COLO829 (cell line): ENCODE measurements at regions not wholly inside any gene's neighbourhood (a gene's known extent, or its start where the extent isn't known, plus 50 kb on each side); places are given as distances from the start of the nearest gene placed in this dataset.
"Not testable (repeated sequence)": the region's sequence is repeated elsewhere in the genome, so short reads cannot be mapped to it uniquely, and the experiment has no call there.

Experiments
- DNase-seq: peaks from one replicate; pipeline ENCODE4 v3.0.0; 2012; ENCODE audit warnings: low spot score

DNA sequence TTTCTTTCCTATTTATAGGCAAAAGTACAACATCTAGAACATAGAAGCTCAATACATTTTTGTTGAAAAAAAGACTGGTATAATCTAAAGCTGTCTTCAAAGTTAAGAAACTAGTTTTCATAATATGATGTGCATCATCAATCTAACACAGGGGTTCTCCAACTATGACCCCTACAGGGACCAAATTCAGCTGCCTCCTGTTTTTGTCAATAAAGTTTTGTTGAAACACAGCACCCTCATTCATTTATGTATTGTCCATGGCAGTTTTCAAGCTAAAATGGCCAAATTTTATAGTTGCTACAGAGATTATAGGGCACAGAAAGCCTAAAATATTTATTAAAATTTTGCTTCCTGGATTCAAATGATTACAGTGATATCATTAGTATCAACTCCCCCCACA is 452.9 kb downstream of the CCER1 start:
- DNase-seq = no peak

DNA sequence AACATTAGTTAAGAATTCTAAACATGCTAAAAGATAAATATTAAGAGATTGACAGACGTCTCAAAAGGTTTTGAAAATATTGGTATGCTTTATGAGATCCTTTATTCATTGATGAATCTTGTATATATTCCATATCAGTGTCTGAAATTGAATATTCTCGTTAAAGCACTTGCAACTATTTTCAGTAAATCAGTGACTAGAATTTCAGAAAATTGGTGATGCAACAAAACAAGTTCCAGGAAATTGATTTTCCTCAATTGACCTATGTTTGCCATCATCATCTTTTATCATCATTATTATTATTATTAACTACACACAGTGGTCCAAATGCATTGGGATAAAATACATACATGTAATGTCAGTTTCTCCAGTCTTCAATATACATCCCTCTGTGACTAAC is 453.6 kb downstream of the CCER1 start:
- DNase-seq = no peak

DNA sequence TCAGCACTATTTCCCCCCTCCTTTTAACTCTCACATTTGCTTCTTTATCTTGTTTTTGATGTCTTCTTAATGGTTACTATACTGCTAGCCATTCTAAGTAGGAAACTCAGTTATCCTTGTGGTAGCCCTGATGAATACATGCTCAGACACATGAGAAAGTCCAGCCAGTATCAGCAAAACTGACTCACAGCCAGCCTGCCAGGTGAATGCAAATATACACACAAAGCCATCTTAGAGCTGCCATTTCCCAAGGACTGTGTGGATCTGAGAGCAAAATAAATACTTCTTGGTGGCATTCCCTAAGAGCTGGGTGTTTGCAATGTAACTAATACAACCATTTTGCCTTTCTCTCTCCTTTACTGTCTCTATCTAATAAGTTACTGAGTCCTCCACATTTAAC is 455.2 kb downstream of the CCER1 start:
- no peak for DNase-seq

DNA sequence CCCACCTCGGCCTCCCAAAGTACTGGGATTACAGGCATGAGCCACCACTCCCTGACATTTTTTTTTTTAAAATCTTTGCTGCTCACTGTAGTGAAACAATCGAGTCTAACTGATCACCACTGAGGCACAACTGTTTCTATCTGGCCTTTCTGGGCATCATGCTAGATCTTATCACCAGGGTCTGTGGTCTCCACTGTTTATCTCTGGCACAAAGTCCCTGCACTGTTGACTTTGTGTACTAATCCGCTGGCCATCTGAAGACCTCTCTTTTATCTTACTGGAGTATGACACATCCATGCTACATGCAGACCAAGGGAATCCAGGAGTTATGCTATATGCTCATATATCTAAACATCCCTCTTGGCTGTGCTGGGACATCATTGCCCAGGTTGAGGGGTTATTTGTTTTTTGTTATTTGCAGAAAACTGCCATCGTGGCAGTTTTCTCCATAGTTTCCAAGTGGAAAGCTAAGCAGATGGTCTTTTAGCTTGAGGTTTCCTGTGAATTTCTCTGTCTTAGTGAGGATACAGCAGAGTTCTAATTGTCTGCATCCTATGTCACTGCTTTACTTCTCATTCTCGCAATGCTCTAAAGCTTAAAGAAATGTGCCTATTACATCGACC is 456.9 kb downstream of the CCER1 start:
- DNase-seq = no peak

DNA sequence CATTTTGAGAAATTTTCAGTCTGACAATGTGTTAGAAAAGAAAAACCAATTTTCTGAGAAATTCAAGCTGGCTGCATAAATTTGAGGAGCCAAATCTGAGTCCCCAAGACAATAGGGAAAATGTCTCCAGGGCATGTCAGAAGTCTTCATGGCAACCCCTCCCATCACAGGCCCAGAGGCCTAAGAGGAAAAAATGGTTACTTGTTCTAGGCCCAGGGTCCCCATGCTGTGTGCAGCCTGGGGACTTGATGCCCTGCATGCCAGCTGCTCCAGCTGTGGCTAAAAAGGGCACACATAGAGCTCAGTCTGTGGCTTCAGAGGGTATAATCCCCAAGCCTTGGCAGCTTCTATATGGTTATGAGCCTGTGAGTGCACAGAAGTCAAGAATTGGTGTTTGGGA is 464.6 kb downstream of the CCER1 start:
- DNase-seq = no peak

DNA sequence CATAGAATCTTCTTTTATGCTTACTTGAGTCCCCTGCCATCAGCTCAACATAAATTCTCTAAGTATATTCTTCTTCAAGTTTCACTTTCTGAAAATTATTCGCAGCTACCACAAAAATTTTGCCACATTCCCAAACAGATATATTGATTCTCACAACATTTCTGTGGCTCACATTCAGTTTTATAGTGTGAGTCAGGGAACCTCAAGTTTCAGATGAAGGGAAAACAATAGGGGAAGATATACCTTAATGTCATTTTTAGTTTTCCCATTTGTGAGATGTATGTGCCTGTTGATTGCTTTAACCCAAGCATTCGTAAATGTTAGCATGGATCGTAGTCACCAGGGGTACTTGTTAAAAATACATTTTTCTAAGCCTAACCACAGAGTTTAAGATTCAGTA is 465.8 kb downstream of the CCER1 start:
- no peak for DNase-seq

DNA sequence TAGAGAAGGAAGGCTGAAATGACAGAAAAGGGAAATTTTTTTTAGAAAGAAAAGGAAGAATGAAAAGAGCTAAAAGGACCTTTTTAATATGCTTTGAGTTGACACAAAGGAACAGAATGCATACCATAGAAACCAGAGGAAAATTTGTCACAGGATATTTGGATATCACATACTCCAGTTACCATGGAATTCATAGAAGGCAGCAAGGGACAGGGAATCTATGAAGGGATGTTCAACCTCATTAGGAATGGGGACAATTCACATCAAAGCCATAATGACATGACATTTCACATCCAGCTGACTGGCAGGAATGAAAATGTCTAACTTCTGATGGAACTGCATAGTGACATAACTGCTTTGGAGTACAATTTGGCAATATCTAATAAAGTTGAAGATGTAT is 469.4 kb downstream of the CCER1 start:
- no peak for DNase-seq

DNA sequence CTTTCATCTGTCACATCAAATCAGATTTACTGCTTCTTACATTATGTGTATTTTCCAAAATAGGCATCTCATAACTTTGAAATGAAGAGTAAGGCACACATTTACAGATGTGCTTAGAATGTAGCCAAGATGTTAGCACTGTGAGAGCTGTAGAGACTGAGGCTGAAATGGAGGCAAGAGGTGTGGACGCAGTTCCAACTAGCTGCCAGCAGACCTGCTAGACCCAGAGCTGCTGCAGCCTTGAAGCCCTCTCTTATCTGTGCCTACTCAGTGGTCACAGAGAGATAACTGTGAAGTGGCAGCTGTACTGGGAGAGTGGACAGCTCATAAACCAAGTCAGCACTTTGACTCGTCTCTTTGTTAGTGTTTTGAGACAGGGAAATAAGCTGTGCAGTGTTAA is 470.9 kb downstream of the CCER1 start:
- no peak for DNase-seq

DNA sequence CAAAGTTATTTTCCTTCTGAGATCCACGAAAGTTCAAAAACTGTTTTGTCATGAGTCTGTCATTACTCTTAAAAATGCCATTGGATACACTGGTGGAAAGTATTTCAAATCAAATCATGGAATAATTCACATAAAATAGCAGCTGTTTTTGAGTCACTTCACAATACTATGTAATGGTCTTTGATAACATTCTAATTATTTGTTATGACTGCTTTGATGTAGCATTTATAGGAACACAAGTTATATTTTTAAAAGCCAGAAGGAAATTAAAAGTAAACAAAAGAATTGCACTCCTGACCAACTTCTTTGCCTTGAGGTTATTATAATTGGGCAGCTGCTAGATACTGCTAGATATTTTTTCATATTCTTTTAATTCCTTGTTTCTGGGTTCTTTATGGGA is 473.2 kb downstream of the CCER1 start:
- no peak for DNase-seq

DNA sequence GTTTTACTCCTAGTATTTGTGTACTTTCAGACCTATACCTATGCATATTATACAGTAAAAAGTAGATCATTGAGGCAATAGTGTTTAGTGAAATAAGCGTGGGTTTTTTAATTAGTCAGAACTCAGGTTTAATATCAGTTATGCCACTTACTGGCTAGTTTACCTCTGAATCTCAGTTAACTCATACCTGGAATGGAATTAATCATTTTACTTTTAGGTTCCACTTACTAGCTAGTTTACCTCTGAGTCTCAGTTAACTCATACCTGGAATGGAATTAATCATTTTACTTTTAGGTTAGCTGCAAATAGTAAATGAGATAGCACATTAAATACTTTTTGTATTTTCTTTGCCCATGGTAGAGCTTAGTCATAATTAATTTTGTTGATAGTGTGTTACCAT is 475.7 kb downstream of the CCER1 start:
- no peak for DNase-seq

DNA sequence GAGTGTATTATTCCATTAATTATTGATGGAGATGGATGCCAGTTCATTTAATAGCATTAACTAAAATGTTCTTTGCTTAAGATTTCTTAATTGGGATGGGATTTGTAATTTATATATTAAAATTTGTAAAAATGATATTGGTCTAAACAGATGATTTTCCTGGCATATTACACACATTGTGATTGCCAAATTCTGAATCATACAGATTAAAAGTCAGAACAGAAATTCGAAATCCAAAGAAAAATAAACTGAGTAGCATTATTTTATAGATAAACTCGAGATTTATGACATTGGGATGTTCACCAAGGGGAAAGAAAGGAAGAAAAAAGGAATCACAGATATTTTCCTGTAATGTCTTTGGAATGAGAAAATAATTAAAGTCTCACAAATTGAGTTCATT is 481.1 kb downstream of the CCER1 start:
- no peak for DNase-seq

DNA sequence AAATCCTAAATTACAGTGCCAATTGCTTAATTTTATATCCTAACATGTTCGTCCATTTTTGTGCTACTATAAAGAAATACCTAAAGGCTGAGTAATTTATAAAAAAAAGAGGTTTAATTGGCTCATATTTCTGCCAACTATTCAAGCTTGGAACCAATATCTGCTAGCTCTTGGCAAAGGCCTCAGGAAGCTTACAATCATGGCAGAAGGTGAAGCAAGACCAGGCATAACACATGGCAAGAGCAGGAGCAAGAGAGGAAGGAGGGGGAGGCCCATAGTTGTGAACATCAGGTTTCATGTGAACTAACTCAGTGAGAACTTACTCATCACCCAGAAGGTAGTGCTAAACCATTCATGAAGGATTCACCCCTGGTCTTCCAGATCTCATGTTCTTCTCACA is 494.3 kb downstream of the CCER1 start:
- DNase-seq = no peak

DNA sequence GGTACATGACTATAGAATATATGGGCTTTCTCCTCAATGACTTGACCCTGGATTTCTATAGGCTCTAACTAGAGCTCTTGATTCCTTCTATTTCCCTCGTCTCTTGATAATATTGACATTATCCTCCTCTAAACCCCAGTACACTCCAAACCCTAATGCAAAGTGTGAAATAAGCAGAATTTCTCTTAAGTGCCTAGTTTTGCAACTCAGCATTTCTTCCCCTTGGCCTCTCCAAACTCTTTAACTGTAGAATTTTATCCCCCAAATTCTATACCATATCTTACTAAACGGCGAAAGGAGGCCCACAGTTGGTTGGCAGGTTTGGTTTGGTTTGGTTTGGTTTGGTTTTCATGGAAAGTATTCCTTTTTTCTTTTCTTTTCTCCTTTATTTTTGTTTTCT is 498.7 kb downstream of the CCER1 start:
- no peak for DNase-seq

DNA sequence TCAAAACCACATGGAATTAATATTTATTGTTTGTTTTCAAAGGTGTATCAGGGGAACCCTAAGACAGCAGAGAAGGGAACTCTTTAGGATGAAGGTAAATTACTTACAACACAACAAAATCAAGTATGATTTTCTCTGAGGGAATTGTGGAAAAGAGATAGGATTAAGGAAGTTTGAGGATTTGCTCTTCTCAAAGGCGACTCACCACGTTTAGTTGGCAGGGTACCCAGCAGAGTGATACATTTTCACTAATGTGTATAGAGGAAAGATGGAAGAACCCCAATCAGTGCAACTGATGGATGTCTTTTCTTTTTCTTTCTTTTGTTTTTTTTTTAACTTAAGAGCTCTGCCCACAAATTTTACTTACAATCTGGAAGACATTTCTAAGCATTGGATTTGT is 499.2 kb downstream of the CCER1 start:
- no peak for DNase-seq

DNA sequence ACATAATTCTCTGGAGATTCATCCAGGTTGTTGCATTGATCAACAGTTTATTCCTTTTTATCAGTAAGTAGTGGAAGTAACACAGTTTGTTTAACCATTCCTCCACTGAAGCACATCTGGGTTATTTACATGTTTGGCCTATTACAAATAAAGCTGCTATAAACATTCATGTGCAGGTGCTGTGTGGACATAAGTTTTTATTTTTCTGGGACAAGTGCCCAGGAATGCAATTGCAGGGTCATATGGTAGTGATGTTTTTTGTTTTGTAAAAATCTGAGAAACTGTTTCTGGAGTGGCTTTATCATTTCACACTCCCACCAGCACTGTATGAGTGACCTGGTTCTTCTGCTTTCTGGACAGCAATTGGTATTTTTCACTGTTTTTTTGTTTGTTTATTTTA is 505.4 kb downstream of the CCER1 start:
- DNase-seq = no peak

DNA sequence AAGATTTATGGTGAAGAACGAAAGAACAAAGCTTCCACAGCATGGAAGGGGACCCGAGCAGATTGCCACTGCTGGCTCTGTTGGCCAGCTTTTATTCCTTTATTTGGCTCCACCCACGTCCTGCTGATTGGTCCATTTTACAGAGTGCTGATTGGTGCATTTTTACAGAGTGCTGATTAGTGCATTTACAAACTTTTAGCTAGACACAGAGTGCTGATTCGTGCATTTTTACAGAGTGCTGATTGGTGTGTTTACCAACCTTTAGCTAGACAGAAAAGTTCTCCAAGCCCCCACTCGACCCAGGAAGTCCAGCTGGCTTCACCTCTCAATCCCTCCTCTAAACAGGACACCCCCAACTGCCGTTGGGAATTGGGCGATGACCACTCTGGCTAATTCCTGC is 511.5 kb downstream of the CCER1 start:
- DNase-seq = not testable (repeated sequence)

DNA sequence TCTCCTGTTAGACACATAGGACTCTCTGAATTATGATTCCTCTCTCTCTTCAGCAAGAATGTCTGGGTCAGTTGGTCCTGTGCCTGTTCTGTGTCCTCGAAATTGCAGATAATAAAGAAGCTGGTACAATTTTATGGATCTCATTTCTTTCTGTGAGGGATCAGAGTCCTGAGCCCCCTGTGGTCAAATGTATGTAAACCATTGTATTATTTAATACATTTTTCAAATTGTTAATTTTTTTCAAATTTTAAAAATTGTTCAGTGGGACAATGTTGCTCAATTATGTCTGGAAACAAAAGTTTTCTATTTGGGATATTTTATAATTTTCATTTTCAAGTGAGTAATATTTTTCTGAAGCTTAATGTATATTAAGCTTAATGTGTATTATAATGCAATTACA is 513.5 kb downstream of the CCER1 start:
- no peak for DNase-seq

DNA sequence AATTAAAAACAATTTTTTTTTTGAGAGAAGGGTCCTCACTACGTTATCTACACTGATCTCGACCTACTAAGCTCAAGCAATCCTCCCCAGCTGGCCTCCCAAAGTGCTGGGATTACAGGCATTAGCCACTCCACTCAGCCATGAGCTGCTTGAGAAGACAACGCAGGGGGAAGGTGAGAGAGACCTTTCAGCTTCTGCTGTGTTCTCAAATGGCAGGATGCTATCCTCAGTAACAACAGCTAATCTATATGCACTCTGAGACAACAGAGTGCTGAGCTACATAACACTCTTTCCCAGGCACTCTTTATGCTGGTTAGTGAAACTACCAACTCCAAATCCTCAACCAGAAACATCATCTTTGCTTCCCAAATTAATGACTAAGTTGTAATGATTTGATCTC is 526.1 kb downstream of the CCER1 start:
- DNase-seq = no peak

DNA sequence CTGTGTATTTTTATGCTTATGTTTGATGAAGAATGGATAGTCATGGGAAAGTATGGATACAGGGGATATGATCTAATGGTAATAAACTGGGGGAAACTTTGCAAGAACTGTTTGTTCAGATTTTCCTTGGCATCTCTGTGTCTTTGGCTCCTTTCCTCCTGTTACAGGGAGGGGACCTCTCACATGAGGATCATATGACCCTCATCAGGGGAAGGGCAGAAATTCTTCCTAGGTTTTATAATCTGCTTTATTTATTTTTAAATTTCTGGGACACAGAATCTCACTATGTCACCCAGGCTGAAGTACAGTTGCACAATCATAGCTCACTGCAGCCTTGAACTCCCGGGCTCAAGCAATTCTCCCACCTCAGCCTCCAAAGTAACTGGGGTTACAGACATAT is 526.5 kb downstream of the CCER1 start:
- DNase-seq = no peak

DNA sequence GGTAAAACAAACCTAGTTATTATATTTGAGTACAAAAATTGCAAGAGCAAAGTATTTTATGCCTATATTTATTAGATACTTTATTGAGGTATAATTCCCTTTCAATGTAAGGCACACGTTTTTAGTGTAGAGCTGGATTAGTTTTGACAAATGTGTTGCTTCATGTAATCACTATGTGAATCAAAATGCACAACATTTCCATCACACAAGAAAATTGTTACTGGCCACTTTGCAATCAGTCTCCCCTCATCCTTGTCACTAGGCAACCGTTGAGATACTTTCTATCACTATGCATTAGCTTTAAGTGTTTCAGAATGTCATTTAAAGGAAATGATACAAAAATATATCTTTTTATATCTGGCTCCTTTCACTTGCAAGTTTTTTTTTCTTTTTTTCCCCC is 531.0 kb downstream of the CCER1 start:
- no peak for DNase-seq

DNA sequence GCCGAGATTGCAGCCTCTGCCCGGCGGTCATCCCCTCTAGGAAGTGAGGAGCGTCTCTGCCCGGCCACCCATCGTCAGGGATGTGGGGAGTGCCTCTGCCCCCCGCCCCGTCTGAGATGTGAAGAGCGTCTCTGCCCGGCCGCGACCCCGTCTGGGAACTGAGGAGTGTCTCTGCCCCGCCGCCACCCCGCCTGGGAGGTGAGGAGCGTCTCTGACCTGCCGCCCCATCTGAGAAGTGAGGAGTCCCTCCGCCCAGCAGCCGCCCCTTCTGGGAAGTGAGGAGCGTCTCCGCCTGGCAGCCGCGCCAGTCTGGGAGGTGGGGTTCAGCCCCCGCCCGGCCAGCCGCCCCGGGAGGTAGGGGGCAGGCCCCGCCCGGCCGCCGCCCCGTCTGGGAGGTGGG is 544.0 kb downstream of the CCER1 start:
- DNase-seq = no peak

DNA sequence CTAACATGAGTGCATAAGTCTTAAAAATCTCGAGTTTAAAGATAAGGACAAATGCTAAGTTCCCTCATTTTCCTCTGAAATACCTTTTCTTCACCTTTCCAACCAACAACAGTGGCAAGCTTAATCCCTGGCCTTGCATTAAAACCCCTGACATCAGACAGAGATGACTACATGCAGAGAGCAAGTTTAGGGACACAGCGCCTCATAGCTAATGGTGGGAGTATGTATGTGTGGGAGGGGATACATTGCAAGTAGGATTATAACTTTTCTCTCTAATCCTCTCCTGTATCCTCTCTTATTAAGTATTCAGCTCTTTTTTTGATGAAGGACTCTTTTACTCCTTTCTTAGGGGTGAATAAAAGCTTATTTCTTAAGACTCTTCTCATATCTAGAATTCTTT is 547.1 kb downstream of the CCER1 start:
- no peak for DNase-seq

DNA sequence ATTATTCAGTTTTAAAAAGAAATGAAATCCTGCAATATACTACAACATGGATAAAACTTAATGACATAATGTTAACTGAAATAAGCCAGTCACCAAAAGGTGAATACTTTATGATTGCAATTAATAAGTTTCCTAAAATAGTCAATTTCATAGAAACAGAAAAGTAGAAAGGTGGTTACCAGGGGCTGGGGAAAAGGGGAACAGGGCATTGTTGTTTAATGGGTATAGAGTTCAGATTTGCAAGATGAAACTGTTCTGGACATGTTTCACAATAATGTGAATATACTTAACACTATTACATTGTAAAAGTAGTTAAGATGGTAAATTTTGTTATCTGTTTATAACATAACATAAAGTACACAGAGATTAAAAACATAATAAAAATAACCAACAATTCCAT is 550.9 kb downstream of the CCER1 start:
- DNase-seq = no peak

DNA sequence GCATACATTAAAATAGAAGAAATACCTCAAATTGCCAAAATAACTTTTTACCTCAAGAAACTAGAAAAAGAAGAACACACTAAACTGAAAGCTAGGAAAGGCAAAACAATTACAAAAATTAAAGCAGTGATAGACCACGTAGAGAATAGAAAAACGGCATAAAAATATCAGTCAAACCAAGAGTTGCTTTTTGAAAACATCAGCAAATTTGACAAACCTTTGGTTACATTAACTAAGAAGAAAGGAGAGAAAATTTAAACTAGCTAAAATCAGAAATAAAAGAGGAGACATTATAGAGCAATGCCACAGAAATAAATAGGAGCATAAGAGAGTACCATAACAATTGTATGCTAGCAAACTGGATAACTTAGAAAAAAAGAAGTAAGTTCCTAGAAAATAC is 553.8 kb downstream of the CCER1 start:
- no peak for DNase-seq

DNA sequence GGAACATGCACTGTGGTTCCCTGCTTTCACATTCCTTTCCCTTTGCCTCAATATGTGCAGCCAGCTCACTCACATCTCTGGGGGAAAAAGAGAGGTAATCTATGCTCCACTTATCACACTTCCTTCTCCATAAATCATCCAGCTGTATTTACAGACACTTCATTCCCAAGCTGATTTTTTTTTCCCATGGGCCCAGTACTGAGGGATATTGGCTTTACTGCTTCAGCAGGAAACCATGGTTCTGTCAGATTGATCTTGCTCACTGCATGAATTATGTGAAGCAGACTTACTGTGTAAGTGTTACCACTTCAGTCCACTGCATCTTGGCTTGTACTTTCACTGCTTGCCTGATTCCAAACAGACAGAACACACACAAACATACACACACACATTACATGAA is 555.6 kb downstream of the CCER1 start:
- no peak for DNase-seq
